ENCODE measurements at regions not wholly inside any gene's neighbourhood (a gene's known extent, or its start where the extent isn't known, plus 50 kb on each side); places are given as distances from the start of the nearest gene placed in this dataset.

GRCh38 chrX:9327747-9328145, 137.1 kb upstream of the TBL1X start:
- TF ChIP-seq, protein P1, sequence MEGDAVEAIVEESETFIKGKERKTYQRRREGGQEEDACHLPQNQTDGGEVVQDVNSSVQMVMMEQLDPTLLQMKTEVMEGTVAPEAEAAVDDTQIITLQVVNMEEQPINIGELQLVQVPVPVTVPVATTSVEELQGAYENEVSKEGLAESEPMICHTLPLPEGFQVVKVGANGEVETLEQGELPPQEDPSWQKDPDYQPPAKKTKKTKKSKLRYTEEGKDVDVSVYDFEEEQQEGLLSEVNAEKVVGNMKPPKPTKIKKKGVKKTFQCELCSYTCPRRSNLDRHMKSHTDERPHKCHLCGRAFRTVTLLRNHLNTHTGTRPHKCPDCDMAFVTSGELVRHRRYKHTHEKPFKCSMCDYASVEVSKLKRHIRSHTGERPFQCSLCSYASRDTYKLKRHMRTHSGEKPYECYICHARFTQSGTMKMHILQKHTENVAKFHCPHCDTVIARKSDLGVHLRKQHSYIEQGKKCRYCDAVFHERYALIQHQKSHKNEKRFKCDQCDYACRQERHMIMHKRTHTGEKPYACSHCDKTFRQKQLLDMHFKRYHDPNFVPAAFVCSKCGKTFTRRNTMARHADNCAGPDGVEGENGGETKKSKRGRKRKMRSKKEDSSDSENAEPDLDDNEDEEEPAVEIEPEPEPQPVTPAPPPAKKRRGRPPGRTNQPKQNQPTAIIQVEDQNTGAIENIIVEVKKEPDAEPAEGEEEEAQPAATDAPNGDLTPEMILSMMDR (IDR thresholded peaks at IDR 0.05) = no peak
- TF ChIP-seq POLR2A (IDR thresholded peaks at IDR 0.05) (no peak), POLR2AphosphoS5 (IDR thresholded peaks at IDR 0.05) (no peak)
